ENCODE measurements at regions not wholly inside any gene's neighbourhood (a gene's known extent, or its start where the extent isn't known, plus 50 kb on each side); places are given as distances from the start of the nearest gene placed in this dataset.

DNA sequence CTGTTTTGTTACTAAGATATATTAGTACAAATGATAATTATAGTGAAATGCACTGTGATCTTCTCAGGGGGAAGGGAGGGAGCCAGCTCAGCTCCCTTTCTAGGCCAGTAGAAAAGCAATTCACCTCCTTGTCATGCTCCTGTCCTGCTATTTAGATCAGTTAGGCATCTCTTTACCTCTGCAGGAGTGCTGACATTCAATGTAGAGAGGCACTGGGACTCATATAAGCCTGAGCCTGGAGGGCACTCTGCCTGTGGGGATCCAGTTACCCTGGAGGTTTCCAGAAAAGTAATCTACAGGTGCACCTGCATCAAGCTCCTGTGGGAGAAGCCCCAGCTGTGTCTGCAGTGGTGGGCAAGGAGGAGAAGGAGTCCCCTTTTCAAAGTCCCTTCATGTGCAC is 277.0 kb downstream of the CPS1 start:
- intact Hi-C loops (cut with DNase I): no loop called here
- Histone ChIP-seq H3K36me3 (no peaks in the 10 kb centered on the region), H3K27me3 (no peaks in the 10 kb centered on the region), H3K27ac (no peak overlapping the region), H3K4me3 (no peak overlapping the region), H3K4me1 (no peaks in the 10 kb centered on the region), H3K9me3 (no peaks in the 10 kb centered on the region)
- no peak for DNase-seq
- TF ChIP-seq POLR2AphosphoS5 (IDR thresholded peaks at IDR 0.05): no peak
- no peak for TF ChIP-seq EP300 (IDR thresholded peaks at IDR 0.05)
- TF ChIP-seq, protein P1, sequence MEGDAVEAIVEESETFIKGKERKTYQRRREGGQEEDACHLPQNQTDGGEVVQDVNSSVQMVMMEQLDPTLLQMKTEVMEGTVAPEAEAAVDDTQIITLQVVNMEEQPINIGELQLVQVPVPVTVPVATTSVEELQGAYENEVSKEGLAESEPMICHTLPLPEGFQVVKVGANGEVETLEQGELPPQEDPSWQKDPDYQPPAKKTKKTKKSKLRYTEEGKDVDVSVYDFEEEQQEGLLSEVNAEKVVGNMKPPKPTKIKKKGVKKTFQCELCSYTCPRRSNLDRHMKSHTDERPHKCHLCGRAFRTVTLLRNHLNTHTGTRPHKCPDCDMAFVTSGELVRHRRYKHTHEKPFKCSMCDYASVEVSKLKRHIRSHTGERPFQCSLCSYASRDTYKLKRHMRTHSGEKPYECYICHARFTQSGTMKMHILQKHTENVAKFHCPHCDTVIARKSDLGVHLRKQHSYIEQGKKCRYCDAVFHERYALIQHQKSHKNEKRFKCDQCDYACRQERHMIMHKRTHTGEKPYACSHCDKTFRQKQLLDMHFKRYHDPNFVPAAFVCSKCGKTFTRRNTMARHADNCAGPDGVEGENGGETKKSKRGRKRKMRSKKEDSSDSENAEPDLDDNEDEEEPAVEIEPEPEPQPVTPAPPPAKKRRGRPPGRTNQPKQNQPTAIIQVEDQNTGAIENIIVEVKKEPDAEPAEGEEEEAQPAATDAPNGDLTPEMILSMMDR (IDR thresholded peaks at IDR 0.05): no peak
- TF ChIP-seq POLR2A (IDR thresholded peaks at IDR 0.05): no peak

DNA sequence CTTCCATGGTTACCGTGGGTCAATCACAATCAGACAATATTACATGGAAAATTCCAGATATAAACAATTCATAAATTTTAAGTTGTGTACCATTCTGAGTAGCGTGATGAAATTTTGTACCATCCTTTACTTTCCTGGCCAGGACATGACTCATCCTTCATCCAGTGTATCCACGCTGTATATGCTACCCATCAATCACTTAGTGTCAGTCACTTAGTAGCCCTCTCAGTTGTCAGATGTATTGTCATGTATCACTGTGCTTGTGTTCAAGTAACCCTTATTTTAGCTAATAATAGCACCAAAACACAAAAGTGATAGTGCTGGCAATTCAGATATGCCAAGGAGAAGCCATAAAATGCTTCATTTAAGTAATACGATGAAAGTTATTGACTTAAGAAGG is 282.6 kb downstream of the CPS1 start:
- no peaks in the 10 kb centered on the region for H3K4me1 ChIP-seq
- 74 to 82% methylated on average over 4 of the region's 4 CpGs for WGBS, 2 donors
- TF ChIP-seq, protein P1 (IDR thresholded peaks at IDR 0.05): no peak
- TF ChIP-seq POLR2AphosphoS5 (IDR thresholded peaks at IDR 0.05): no peak
- no peak for TF ChIP-seq POLR2A (IDR thresholded peaks at IDR 0.05)
- TF ChIP-seq EP300 (IDR thresholded peaks at IDR 0.05): no peak
- intact Hi-C loops (cut with DNase I): no loop called here
- no peaks in the 10 kb centered on the region for H3K27me3 ChIP-seq
- no peak overlapping the region for H3K4me3 ChIP-seq
- no peaks in the 10 kb centered on the region for H3K9me3 ChIP-seq
- DNase-seq: no peak
- no peaks in the 10 kb centered on the region for H3K36me3 ChIP-seq
- H3K27ac ChIP-seq: no peak overlapping the region

DNA sequence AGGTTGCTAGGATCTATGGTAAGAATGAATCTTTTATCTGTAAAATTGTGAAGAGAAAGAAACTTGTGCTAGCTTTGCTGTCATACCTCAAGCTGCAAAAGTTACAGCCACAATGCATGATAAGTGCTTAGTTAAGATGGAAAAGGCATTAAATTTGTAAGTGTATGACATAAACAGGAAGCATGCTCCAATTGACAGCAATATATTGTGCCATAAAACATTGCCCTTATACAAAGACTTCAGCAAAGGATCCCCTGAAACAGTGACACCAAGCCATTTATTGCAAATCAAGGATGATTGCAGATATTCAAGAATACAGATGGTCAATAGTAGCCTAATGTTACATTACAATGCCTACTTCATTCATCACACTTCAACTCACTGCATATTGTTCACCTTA is 283.1 kb downstream of the CPS1 start:
- intact Hi-C loops (cut with DNase I): no loop called here
- Histone ChIP-seq H3K27me3 (no peaks in the 10 kb centered on the region), H3K4me1 (no peaks in the 10 kb centered on the region), H3K4me3 (no peak overlapping the region), H3K9me3 (no peaks in the 10 kb centered on the region), H3K36me3 (no peaks in the 10 kb centered on the region), H3K27ac (no peak overlapping the region)
- TF ChIP-seq EP300 (IDR thresholded peaks at IDR 0.05) (no peak), POLR2A (IDR thresholded peaks at IDR 0.05) (no peak), POLR2AphosphoS5 (IDR thresholded peaks at IDR 0.05) (no peak)
- TF ChIP-seq, protein P1 (IDR thresholded peaks at IDR 0.05): no peak
- DNase-seq: no peak

DNA sequence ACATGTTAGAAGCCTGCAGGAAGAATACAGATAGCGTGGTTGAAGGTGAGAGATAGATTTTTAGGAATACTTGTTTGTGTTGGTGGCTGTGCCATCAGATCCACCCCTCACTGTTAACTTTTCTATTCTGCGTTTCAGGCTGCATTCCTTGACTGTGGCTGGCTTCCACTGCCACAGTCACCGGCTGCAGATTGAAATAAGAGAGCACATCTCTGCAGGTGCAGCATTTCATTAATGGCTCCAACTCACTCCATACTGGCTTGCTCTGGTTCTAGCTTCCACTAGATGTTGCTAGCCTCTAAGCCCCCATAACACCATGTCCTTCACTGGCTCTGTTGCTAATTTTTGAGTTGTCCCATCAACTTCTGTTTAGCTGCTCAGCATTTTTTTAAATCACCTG is 286.5 kb downstream of the CPS1 start:
- Histone ChIP-seq H3K27ac (no peak overlapping the region), H3K4me1 (no peaks in the 10 kb centered on the region), H3K9me3 (no peaks in the 10 kb centered on the region), H3K36me3 (no peaks in the 10 kb centered on the region), H3K4me3 (no peak overlapping the region), H3K27me3 (no peaks in the 10 kb centered on the region)
- intact Hi-C loops (cut with DNase I): no loop called here
- TF ChIP-seq POLR2A (IDR thresholded peaks at IDR 0.05): no peak
- TF ChIP-seq, protein P1 (IDR thresholded peaks at IDR 0.05): no peak
- no peak for TF ChIP-seq POLR2AphosphoS5 (IDR thresholded peaks at IDR 0.05)
- TF ChIP-seq EP300 (IDR thresholded peaks at IDR 0.05): no peak
- no peak for DNase-seq
- 52 to 70% methylated on average over 3 of the region's 3 CpGs for WGBS, 2 donors

DNA sequence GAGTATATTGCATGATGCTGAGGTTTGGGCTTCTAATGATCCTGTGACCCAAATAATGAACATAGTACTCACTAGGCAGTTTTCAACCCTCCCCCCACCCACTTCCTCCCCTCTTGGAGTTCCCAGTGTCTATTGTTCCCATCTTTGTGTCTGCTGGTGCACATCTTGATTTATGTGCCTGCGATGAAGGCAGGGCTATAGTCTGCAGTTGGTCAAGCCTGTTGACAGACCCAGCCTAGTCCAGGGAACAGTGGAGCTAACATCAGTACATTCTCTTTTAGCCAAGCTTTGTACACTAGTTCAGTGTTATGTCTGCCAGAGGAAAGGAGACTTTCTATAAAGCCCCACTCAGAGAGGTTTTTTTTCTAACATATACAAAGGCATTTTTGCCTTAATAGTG is 287.6 kb downstream of the CPS1 start:
- H3K27me3 ChIP-seq: no peaks in the 10 kb centered on the region
- H3K27ac ChIP-seq: no peak overlapping the region
- no peak overlapping the region for H3K4me3 ChIP-seq
- WGBS, 2 donors: 70% methylated on average over 1 of the region's 1 CpG
- DNase-seq: no peak
- intact Hi-C loops (cut with DNase I): no loop called here
- H3K4me1 ChIP-seq: no peaks in the 10 kb centered on the region
- no peaks in the 10 kb centered on the region for H3K36me3 ChIP-seq
- no peaks in the 10 kb centered on the region for H3K9me3 ChIP-seq
- TF ChIP-seq, protein P1 (IDR thresholded peaks at IDR 0.05): no peak
- TF ChIP-seq POLR2A (IDR thresholded peaks at IDR 0.05) (no peak), POLR2AphosphoS5 (IDR thresholded peaks at IDR 0.05) (no peak), EP300 (IDR thresholded peaks at IDR 0.05) (no peak)
